AG08395 (cell line): ENCODE measurements at regions not wholly inside any gene's neighbourhood (a gene's known extent, or its start where the extent isn't known, plus 50 kb on each side); places are given as distances from the start of the nearest gene placed in this dataset.

Experiments used
- DNase-seq: peaks from one replicate; pipeline ENCODE4 v3.0.0; 2012; ENCODE audit warnings: mixed read lengths, low spot score

DNA sequence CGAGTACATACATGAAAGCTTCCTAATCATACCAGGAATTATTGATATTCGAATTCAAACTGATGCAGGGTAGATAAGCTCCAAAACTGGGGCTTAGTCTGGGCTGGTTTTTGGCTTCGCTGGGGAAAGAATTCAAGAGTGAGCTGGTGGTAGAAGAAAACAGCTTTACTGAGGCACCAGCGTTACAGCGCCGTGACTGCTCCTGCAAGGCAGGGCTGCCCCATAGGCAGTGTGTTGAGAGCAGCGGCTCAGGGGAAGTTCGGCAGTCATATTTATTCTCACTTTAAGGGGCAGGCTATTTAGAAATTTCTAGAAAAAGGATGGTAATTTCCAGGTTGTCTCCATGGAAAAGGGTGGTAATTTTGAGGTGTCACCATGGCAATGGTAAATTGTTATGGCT lies 292.6 kb upstream of the TCF4 start:
- no peak for DNase-seq

DNA sequence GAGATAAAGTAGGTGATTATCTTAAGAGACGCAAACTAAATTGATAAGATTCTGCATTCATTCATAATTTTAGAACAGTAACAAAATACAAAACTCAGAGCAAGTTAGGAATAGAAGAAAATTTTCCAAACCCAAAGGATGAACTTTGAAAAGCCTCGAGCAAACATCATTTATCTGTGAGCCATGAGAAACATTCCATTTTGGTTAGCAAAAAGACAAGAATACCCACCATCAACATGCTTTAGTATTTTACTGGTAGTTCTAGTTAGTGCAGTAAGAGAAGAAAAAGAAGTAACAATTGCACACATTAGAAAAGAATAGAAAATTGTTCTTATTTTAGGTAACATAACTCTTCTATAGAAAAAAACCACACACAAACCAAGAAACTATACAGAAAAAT lies 291.3 kb upstream of the TCF4 start:
- DNase-seq = no peak

DNA sequence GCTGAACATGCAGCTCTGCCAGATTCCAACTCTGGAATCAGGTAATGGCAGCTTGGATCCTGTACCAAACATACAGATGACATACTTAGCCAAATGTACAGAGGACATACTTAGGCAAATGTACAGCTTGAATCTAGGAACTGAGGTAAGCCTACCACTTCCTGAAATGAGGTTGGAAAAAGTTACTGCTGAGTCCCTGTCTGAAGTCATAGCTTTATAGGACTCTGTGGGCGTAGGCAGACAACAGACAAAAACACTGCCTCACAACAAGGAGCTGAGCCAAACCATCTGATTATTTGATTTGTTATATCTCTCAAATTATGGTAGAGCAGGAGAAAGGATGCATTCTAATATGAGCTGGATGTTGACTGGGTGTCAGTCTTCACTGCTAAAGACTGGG lies 290.2 kb upstream of the TCF4 start:
- no peak for DNase-seq

DNA sequence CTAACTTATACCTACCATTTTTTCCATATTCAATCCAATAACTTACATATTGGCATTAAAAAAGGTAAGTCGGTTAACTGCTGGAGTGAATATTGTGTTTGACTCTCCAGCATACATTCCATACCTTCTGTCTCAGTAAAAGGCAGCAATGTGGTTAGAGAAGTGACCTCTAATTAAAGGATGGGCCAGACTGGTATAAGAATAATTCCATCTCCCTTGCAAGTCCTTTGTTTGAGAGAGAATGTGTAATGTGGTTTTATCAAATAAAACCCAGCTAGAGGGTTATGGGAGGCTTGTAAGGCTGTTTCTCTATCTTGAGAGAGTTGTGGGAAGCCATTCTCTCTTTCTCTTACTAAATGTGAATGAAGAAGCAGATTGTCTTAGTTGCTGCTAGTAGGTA lies 289.3 kb upstream of the TCF4 start:
- no peak for DNase-seq

DNA sequence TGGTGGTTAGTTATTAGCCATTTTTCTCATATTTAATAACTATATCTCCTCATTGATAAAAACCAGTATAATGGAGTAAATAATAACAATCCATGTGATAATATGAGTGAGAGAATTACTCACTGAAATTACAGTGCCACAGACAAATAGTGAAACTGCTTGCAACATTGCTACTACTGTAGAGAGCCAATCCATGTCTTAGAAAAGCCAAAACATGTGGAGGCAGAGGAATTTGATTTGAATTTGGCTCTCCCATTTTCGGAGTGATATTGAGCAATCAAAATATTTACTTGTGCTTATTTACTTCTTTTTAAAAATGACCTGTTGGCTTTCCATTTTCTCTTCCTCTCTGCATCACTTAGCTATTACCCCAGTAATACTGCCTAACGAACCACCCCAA lies 288.3 kb upstream of the TCF4 start:
- DNase-seq = no peak

DNA sequence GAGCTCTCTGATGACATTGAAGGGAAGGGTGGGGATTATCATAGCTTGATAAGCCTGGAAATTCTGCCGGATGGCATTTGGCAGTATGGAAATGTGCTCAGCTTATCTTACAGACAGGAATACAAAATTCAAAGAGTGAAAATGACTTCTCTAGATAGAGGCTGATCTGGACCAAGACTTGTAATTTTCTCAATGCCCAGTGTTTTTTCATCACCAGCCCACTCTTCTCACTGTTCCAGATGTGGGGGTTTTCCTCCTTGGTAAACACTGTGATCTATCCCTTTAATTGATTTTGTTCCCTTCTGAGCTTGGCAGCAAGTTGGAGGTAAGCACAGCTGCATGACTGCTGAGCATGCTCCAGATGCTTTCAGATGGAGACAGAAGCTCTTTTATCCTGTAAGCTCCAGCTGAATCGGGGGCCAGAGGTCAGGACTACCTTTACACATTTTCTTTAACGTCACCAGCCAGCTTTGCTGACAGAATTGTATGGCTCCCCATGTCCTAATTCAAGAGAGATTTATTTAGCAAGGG lies 287.4 kb upstream of the TCF4 start:
- no peak for DNase-seq

DNA sequence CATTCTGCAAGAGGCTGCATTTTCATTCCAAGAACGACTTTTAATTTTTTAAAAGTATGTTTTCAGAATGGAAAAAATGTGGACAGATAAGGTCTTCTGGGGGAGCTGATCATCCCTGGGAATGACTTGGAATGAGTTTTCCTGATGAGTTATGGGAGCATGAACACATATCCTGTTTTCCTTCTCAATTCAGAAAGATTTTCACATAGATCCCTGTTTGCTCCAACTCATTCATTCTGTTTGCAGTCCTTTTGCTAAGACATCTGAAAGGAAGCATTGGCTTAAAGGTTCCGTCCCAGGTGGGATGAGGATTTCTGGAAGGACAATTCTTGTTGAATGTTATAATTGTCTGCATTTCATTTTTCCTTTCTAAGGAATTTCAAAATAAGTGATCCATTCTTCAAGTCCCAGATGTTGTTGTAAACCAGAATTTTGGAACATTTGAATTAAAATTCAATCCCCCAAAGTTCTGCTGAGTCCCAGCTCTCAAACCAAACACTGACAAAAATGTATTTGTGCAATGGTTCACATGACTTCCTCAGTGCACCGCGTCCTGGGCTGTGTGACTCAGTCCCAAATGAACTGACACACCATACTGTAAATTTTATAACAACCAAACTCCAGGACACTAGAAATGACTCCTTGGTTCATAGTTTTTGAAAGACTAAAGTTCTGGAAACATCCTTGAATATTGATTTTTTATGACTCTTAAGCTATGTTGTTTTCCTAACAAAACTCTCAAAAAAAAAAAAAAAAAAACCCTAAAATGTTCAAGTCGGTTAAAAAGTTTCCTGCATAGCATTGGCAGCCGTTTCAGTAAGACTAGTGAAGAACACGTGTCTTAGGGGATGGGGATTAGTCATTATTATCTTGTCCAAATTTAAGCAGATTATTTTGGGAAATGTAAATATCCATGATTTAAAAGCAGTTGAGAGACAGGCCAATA lies 281.8 kb upstream of the TCF4 start:
- peak; percentile 65 for DNase-seq

DNA sequence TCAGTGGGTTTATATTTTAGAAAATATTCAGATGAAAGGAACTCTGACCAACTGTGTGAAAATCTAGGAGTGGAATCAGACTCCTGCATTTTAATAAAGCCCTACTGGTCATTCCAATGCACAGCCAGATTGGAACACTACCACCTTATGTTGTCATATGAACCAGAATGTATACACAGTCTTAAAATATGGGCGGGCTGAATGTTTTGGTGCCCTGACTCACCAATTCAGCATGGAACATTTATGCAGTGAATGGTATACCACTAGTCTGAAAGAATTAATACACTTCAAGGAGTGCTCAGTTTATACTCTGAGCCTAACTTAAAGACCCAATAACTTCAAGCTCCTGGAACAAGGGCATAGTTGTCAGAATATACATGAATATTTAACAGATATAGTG lies 280.9 kb upstream of the TCF4 start:
- DNase-seq = no peak

DNA sequence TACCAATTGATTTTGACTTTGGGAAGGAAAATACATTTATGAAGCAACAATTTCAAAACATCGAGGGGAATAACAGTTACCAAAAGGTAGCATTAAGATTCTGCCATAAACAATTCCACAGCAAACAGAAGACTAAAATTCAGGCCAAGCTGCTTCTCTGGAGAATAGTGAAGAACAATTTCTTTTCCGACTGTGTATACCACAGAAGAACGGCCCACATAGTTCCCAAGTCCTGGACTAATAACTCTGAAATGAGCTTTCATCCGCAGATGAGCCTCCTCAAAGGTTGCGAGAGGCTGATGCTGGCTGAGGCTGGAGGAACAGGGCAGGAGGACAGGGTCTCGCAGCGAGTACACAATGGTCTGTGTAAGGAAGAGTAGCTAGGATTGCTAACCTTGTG lies 278.9 kb upstream of the TCF4 start:
- no peak for DNase-seq

DNA sequence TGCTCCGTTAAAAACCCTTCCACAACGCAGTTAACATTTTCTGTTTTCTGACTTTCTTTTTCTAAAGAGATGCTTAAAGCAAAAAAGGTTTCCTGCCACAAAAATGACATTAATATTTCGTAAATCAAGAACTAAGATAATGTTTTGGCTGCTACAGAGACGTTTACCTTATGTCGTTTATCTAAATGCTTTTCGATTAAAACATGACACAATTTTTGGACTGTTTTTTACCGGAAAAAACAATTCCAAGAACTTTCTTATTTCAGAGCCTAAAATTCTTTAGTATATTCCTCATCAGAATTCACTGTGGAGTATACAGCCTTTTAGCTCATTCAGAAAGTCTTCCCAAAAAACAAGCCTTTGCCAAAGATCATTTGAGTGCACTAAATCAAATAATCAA lies 278.0 kb upstream of the TCF4 start:
- no peak for DNase-seq

DNA sequence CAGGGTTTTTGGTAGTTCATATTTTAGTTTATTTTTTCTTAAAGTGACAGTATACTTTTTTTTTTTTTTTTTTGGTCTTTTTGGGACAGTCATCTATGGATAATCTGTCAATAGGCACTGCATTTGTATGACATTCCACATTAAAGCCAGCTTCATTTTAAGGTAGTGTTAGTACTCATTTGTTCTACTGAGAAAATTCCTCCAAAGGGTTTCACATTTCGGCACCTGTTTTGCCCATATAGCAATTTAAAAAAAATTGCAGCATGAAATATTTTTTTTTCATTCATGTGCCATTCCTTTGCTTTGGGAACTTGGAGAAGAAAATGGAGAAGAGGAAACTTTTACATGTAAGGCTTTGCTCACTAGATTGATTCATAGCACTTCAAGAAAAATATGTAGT lies 276.3 kb upstream of the TCF4 start:
- no peak for DNase-seq

DNA sequence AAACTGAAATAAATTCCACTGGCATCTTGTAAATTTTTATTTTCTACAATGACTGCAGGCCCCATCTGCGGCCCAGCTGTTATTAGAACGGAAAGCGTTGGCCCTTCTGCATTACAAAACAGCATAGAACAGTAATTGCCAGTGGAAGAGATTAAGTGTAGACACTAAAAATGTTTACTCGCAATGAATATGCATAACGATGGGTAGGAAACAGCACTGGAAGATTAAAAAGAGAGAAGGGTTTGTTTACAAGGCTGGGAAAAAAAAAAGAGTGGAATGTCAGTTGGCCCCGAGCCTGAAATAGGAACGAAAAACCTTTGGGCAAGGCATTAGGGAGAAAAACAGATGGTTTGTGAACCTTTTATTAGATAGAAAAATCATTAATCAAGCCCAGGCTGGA lies 275.9 kb upstream of the TCF4 start:
- peak; percentile 27 for DNase-seq

DNA sequence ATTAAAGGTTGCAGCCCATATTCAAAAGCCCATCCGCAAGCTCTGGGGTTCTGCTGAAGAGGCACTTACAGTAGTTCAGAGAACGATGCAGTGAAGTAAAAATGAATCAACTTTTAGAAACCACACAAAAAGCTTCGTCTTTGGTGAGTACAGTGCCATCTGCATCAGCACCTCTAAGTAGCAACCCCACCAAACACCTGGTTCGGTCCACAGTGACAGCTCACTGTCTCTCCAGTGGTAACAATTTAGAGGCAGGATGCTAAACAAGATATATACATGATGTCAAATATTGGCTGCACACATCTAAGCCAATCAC lies 275.4 kb upstream of the TCF4 start:
- DNase-seq = no peak

DNA sequence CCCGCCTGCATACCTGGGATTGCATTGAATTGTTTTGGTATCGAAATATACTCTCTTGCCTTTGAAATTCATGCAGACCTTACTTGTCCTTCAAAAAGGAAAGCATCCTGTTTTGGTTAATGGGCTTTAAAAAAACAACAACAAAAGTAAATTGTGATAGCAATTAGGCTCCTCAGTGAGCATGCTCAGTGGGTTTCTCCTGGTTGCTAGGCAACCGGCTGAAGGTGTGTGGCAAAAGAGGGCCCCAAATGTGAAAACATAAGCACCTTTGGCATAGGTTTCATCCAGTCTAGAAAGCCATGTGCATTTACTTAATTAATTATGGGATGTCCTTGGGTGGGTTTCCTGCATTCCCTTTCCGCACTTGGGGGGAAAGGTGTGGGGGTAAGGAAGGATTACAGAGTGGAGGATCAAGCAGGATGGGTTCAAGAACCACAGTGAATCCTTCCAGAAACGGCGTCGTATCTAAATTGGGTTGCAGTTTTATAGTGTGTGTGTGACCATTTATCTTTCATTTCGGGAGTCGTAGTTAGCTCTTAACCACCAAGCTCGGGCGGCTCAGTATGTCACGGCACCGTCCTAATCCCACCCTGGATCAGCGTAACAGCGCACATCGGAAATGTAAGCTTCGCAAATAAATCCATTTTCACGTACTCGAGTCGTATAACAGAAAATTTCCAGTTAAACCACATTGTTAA lies 274.9 kb upstream of the TCF4 start:
- DNase-seq = no peak

DNA sequence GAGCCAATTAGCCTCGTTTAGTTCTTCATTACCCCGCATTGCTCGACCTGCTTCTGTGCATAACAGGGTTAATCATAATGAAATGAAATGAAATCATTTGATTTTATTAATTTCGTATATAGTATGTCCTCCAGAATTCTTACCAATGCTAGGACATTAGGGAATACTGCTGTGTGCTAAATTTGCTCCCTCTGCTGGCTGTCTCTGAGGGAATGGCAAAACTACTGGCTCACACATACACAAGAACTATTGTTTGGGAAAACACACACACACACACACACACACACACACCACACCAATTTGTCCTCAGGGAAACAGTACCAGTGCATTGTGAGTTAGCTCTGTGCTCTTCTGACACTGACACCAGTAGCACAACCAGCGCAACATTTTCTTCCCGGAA lies 273.3 kb upstream of the TCF4 start:
- DNase-seq = no peak

DNA sequence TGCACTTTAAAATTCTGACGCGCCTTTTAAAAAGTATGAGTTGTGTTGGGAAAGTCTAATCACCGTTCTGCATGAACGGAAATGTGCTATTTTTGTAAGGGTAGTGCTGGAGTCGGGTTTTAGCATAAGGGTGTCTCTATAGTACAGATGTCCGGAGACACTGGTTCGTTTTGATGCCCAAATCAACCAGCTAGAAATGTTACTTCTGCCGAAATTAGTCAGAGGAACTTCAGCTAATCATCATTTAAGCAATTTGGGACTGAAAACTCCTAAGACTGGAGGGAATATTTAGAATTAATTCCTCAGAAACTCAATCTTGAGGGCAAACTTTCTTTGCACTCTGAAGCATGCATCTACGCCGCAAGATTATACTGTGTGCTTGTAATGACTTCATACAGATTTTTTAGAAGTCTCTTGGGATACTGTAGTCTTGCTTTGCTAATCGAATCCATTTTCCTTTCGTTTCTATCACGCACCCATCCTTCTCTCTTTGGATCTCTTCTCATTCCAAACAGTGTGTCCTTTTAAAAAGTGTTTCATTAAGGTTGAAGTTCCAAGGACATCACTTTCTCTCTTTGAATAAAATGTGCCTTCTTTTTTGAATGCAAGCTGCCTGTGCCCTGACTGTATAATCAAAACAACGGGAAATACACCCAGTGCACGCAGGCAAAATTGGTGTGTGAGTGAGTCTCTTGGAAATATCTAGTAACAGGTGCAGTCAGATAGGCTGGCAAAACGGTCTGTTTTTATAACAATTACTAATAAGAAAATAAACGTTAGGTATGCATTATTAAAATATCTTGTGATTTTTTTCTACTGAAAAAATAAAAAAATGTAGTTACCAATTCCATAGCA lies 270.9 kb upstream of the TCF4 start:
- DNase-seq = no peak

DNA sequence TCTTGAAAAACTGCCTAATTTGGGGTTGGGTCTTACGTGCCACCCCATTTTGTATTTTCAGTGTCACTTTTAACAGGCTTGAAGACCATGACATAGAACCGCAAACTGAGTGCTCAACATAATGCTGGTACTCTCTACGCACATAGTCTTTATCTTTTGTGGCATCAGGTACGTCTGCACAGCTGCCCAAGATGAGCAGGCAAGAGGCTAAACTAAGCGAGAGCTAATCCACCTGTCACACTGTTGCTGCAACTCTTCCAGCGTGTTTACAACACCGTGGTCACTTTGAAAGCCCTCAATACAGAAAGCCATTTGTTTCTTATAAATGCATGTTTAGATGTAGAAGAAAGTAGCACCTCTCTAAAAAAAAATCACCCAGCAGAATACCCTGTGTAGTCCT lies 270.0 kb upstream of the TCF4 start:
- DNase-seq = no peak

DNA sequence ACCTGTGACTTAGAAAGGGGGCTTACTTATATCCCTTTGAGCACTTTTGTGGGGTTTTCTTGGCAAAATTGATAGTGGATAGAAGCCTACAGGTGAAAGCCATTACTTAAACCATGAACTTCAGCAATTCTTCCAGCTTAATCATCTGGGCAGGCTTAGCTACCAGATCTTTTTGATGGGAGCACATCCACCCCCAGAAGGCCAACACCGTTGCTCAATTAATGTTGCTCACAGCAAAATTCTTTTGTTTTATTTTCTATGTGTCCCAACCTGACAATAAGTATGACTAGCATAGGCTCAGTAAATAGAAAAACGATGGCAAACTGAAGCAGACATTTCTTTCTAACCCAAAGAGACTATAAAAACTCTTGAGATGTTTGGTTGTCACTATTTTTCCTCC lies 269.4 kb upstream of the TCF4 start:
- DNase-seq = no peak

DNA sequence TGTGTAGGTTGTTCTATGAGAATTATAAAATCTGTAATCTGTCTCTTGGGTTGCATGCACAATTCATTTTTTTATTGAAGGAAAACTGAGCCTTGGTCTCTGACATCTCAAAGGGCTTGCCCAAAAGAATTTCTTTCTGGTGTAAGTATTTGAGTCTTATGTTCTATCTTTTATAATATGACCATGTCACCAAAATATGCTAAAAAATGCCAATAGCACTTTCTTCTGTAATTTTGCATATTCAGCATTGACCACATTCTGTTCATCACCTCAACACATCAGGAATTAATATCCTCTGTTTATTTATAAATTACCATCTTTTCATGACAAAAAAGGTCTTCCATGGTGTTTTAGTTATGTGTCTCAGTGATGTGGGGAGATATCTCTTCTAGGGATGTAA lies 268.7 kb upstream of the TCF4 start:
- DNase-seq = no peak

DNA sequence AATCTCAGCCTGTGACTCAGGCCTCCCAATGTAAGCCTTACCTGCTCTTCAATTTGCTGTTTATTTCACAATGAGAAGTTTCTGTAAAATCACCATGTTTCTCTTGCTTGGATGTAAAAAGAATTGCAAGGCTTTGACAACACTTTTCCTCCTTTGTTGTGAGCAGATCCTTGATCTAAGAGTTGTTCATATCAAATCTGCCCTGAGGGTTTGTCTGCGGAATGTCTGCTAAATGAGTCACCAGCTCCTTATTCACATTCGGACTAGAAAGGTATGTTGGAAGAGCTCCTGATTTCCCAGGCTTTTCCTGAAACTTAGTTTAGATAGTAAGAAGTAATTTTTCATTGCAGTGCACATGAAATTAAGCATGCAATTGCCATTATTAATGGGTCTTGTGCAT lies 268.2 kb upstream of the TCF4 start:
- peak; percentile 62 for DNase-seq

DNA sequence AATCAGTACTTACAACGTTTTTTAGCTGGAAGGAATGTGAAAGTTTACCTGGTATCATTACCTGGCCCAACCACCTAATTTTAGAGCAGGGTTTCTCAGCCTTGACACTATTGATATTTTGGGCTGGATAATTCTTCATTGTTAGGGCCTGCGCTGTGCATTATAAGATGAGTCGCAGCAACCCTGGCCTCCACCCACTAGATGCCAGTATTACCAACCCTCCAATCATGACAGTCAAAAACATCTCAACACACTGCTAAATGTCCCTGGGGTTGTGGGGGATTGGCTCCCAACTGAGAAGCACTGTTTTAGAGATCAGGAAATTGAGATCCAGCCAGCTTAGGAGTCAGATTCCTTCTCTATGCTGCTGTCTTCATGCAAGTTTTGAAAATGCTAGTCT lies 265.3 kb upstream of the TCF4 start:
- DNase-seq = no peak

DNA sequence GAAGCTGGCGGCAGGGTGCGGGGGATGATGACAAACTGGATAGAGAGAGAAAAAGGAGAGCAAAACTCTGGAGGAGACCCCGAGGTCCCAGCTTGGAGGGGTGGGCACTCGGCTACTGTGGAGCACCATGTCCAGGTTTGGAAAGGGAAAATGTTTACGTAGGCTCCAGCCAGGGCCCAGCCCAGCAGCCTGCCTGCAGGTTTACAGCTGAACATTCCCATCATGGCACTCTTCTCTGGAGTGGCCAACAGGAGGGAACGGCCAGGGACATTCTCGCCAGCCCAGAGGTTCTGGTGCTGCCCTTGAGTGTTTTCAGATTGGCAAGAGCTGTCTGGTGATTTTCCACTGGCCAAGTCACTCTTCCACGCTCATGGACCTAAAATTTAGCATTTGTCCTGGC lies 262.9 kb upstream of the TCF4 start:
- DNase-seq = no peak

DNA sequence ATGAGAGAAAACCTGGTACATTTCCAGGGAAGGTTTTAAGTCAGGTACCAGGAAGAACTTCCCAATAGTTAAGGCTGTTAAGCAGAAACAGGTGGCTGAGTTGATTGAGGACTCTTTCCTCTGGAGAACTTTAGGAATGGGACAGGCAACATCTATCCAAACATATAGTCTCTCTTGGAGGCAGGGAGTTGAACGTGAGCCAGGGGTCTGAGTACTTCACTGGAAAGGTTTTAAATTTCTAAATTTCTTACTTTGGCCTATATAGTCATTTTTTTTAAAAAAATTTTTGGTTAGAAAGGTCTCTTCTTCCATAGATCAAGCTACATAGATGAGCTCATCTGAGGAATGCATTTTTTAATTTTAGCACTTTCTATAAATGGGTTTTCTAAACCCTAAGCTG lies 261.4 kb upstream of the TCF4 start:
- no peak for DNase-seq
